Ovary (tissue), 3 donors: ENCODE measurements at regions not wholly inside any gene's neighbourhood (a gene's known extent, or its start where the extent isn't known, plus 50 kb on each side); places are given as distances from the start of the nearest gene placed in this dataset.

Experiments
- CTCF ChIP-seq, 3 donors: fragments of 450-650 bp in 2 of 3; fragments of 200-600 bp in 1 of 3; IDR thresholded peaks; one replicate each; pipeline versions ENCODE4 v1.5.1 to v1.8.0; 2016 to 2022; ENCODE audit warnings: antibody characterized with exemption in 3 of 3, mild to moderate bottlenecking in 1 of 3
- EP300 ChIP-seq: sonication (generic); formaldehyde crosslinking; IDR thresholded peaks from one replicate; pipeline ENCODE4 v1.6.1; 2017; ENCODE audit warnings: antibody characterized with exemption
- POLR2A ChIP-seq: fragments of 450-650 bp; IDR thresholded peaks from one replicate; pipeline ENCODE4 v1.6.1; 2017; ENCODE audit warnings: antibody characterized with exemption, mild to moderate bottlenecking, moderate library complexity
- donor health status: DM: no; HTN: no; CAD: no.

GRCh38 chr5:36739751-36740221 is 133.4 kb downstream of the SLC1A3 start:
- peak in 1 of 3 donors; percentile 24 for TF ChIP-seq CTCF (IDR thresholded peaks at IDR 0.05)
- no peak for TF ChIP-seq POLR2A
- no peak for TF ChIP-seq EP300
